Osteocyte (in vitro differentiated cells): ENCODE measurements at regions not wholly inside any gene's neighbourhood (a gene's known extent, or its start where the extent isn't known, plus 50 kb on each side); places are given as distances from the start of the nearest gene placed in this dataset.

Experiments used
- DNase-seq: peaks from one replicate; pipeline ENCODE4 v3.0.0; 2021; ENCODE audit warnings: mixed read lengths; ENCODE audit not compliant: unreplicated experiment; ENCODE audit errors: extremely low spot score
- H3K27ac Mint-ChIP-seq: one replicate; pipeline ENCODE4 v1.8.0; 2021; ENCODE audit warnings: mild to moderate bottlenecking, mixed read lengths; ENCODE audit not compliant: unreplicated experiment
- H3K27me3 Mint-ChIP-seq: one replicate; pipeline ENCODE4 v1.8.0; 2021; ENCODE audit warnings: mixed read lengths; ENCODE audit not compliant: unreplicated experiment
- H3K36me3 Mint-ChIP-seq: one replicate; pipeline ENCODE4 v1.8.0; 2021; ENCODE audit warnings: mixed read lengths; ENCODE audit not compliant: unreplicated experiment
- H3K4me1 Mint-ChIP-seq: one replicate; pipeline ENCODE4 v1.8.0; 2021; ENCODE audit warnings: mixed read lengths; ENCODE audit not compliant: unreplicated experiment
- H3K4me3 Mint-ChIP-seq: one replicate; pipeline ENCODE4 v1.8.0; 2021; ENCODE audit warnings: mild to moderate bottlenecking, moderate library complexity, mixed read lengths; ENCODE audit not compliant: unreplicated experiment
- H3K9me3 Mint-ChIP-seq: one replicate; pipeline ENCODE4 v1.8.0; 2021; ENCODE audit warnings: mixed read lengths; ENCODE audit not compliant: unreplicated experiment
- CTCF ChIP-seq: fragments of 200-600 bp; sonication (generic); IDR thresholded peaks from 2 replicates; pipeline ENCODE4 v1.5.0; 2021; ENCODE audit warnings: antibody characterized with exemption, mild to moderate bottlenecking, moderate library complexity

GRCh38 chr2:189252991-189253675 is 73.6 kb upstream of the COL5A2 start:
- peaks cover 6% of the 10 kb centered on the region for H3K9me3 Mint-ChIP-seq
- DNase-seq, result no peak
- TF ChIP-seq CTCF, result no peak
- no peak overlapping the region for H3K4me3 Mint-ChIP-seq
- H3K36me3 Mint-ChIP-seq, result no peaks in the 10 kb centered on the region
- H3K4me1 Mint-ChIP-seq, result peaks cover 34% of the 10 kb centered on the region
- H3K27ac Mint-ChIP-seq, result no peak overlapping the region
- no peaks in the 10 kb centered on the region for H3K27me3 Mint-ChIP-seq

- DNase-seq, result no peak
- peaks cover 29% of the 10 kb centered on the region for H3K4me1 Mint-ChIP-seq
- no peaks in the 10 kb centered on the region for H3K27me3 Mint-ChIP-seq
- H3K4me3 Mint-ChIP-seq, result no peak overlapping the region
- H3K9me3 Mint-ChIP-seq, result peaks cover 6% of the 10 kb centered on the region
- no peak for TF ChIP-seq CTCF
- no peaks in the 10 kb centered on the region for H3K36me3 Mint-ChIP-seq
- peak overlapping the region; percentile 64 for H3K27ac Mint-ChIP-seq
Observed at GRCh38 chr2:189253836-189254235, 74.3 kb upstream of the COL5A2 start.

- peak overlapping the region; percentile 64 for H3K27ac Mint-ChIP-seq
- no peak overlapping the region for H3K4me3 Mint-ChIP-seq
Observed at GRCh38 chr2:189254268-189254883, 74.8 kb upstream of the COL5A2 start.

GRCh38 chr2:189255711-189256110 is 76.2 kb upstream of the COL5A2 start:
- Mint-ChIP-seq H3K27me3 (no peaks in the 10 kb centered on the region), H3K9me3 (peaks cover 9% of the 10 kb centered on the region), H3K27ac (no peak overlapping the region), H3K36me3 (no peaks in the 10 kb centered on the region), H3K4me3 (no peak overlapping the region), H3K4me1 (peaks cover 29% of the 10 kb centered on the region)
- no peak for DNase-seq
- TF ChIP-seq CTCF, result no peak

More at GRCh38 chr2:189254268-189254883, 74.8 kb upstream of the COL5A2 start:
- Mint-ChIP-seq H3K4me1 (peaks cover 24% of the 10 kb centered on the region), H3K9me3 (peaks cover 6% of the 10 kb centered on the region), H3K36me3 (no peaks in the 10 kb centered on the region), H3K27me3 (no peaks in the 10 kb centered on the region)
- no peak for DNase-seq
- TF ChIP-seq CTCF, result no peak

- no peak overlapping the region for H3K27ac Mint-ChIP-seq
- H3K4me1 Mint-ChIP-seq, result peaks cover 41% of the 10 kb centered on the region
- H3K27me3 Mint-ChIP-seq, result no peaks in the 10 kb centered on the region
- no peak overlapping the region for H3K4me3 Mint-ChIP-seq
- DNase-seq, result no peak
- H3K36me3 Mint-ChIP-seq, result no peaks in the 10 kb centered on the region
- TF ChIP-seq CTCF, result no peak
- peaks cover 3% of the 10 kb centered on the region for H3K9me3 Mint-ChIP-seq
Observed at GRCh38 chr2:189258616-189259365, 79.2 kb upstream of the COL5A2 start.
